Neural crest cell (in vitro differentiated cells): ENCODE measurements at regions not wholly inside any gene's neighbourhood (a gene's known extent, or its start where the extent isn't known, plus 50 kb on each side); places are given as distances from the start of the nearest gene placed in this dataset.

Source experiments
- DNase-seq: peaks from one replicate; pipeline ENCODE4 v3.0.0; 2021; ENCODE audit warnings: low read depth, mixed read lengths, low spot score
- H3K27ac Mint-ChIP-seq: one replicate; pipeline ENCODE4 v1.8.0; 2021; ENCODE audit warnings: mild to moderate bottlenecking, mixed read lengths; ENCODE audit not compliant: unreplicated experiment
- H3K27me3 Mint-ChIP-seq: 2 replicates; pipeline ENCODE4 v1.8.0; 2021; ENCODE audit warnings: low read depth, mild to moderate bottlenecking, mixed read lengths
- H3K36me3 Mint-ChIP-seq: 2 replicates; pipeline ENCODE4 v1.8.0; 2021; ENCODE audit warnings: low read depth, mild to moderate bottlenecking, mixed read lengths
- H3K4me1 Mint-ChIP-seq: 2 replicates; pipeline ENCODE4 v1.8.0; 2021; ENCODE audit warnings: mixed read lengths
- H3K4me3 Mint-ChIP-seq: one replicate; pipeline ENCODE4 v1.8.0; 2021; ENCODE audit warnings: mild to moderate bottlenecking, mixed read lengths
- H3K9me3 Mint-ChIP-seq: 2 replicates; pipeline ENCODE4 v1.8.0; 2021; ENCODE audit warnings: mixed read lengths
- TF ChIP-seq, protein P1 (sequence below): fragments of 200-600 bp; sonication (generic); conservative IDR thresholded peaks from 2 replicates; pipeline ENCODE4 v1.5.0; 2021; ENCODE audit warnings: antibody characterized with exemption, mild to moderate bottlenecking

GRCh38 chr1:237999426-238000052 lies 108.8 kb upstream of the ZP4 start:
- Mint-ChIP-seq H3K4me1 (peaks cover 8% of the 10 kb centered on the region), H3K27me3 (no peaks in the 10 kb centered on the region)

DNA sequence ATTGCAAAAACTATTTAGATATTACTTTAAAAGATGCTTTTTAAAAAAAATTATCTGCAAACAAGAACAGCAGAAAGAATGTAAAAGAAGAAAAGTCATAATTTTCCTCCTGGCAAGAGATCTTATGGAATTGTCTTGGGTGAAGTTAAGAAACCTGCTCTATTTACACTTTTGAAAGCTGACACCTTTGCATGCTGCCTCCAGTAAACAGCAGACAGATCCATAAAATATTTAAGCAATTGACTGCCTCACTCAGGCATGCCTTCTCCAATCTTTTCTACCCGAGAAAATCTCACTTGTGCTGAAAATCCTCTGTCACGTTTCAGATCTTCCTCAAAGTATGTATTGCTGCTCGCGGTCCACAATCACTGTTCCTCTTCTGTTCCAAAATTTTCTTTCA lies 107.9 kb upstream of the ZP4 start:
- Mint-ChIP-seq H3K4me1 (peaks cover 8% of the 10 kb centered on the region), H3K27me3 (no peaks in the 10 kb centered on the region), H3K36me3 (no peaks in the 10 kb centered on the region), H3K4me3 (no peak overlapping the region), H3K27ac (no peak overlapping the region), H3K9me3 (no peaks in the 10 kb centered on the region)
- TF ChIP-seq, protein P1, sequence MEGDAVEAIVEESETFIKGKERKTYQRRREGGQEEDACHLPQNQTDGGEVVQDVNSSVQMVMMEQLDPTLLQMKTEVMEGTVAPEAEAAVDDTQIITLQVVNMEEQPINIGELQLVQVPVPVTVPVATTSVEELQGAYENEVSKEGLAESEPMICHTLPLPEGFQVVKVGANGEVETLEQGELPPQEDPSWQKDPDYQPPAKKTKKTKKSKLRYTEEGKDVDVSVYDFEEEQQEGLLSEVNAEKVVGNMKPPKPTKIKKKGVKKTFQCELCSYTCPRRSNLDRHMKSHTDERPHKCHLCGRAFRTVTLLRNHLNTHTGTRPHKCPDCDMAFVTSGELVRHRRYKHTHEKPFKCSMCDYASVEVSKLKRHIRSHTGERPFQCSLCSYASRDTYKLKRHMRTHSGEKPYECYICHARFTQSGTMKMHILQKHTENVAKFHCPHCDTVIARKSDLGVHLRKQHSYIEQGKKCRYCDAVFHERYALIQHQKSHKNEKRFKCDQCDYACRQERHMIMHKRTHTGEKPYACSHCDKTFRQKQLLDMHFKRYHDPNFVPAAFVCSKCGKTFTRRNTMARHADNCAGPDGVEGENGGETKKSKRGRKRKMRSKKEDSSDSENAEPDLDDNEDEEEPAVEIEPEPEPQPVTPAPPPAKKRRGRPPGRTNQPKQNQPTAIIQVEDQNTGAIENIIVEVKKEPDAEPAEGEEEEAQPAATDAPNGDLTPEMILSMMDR, result no peak
- DNase-seq, result no peak

More at GRCh38 chr1:237999426-238000052, 108.8 kb upstream of the ZP4 start:
- DNase-seq, result no peak
- no peak overlapping the region for H3K4me3 Mint-ChIP-seq
- no peak overlapping the region for H3K27ac Mint-ChIP-seq
- H3K9me3 Mint-ChIP-seq, result no peaks in the 10 kb centered on the region
- H3K36me3 Mint-ChIP-seq, result no peaks in the 10 kb centered on the region
- TF ChIP-seq, protein P1, result no peak

DNA sequence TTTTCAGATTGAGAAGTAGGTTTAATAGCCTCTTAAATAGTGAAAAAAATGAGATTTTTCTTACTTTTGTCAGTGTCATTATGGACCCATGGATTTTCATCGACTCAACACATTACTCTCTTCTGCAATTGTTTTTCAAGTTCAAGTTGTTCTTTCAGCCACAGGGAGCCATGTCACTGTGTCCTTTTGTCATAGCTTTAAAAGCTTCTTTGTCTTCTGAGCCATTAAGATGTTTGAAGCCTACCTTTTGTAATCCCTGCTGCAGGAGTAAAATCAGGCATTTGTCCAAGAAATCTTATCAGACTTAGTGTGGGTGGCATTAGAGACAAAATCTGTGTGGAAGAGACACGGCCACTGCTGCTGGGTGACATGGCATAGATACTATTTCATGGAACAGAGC lies 92.8 kb upstream of the ZP4 start:
- H3K27ac Mint-ChIP-seq, result no peak overlapping the region

GRCh38 chr1:237981223-237981622 lies 90.5 kb upstream of the ZP4 start:
- Mint-ChIP-seq H3K4me3 (no peak overlapping the region), H3K4me1 (peaks cover 11% of the 10 kb centered on the region), H3K27me3 (no peaks in the 10 kb centered on the region), H3K9me3 (no peaks in the 10 kb centered on the region), H3K36me3 (no peaks in the 10 kb centered on the region), H3K27ac (no peak overlapping the region)
- TF ChIP-seq, protein P1, result no peak
- no peak for DNase-seq

More for the DNA sequence above, 92.8 kb upstream of the ZP4 start:
- H3K36me3 Mint-ChIP-seq, result no peaks in the 10 kb centered on the region
- peaks cover 5% of the 10 kb centered on the region for H3K4me1 Mint-ChIP-seq
- H3K27me3 Mint-ChIP-seq, result no peaks in the 10 kb centered on the region
- no peak overlapping the region for H3K4me3 Mint-ChIP-seq
- no peaks in the 10 kb centered on the region for H3K9me3 Mint-ChIP-seq
- DNase-seq, result no peak
- TF ChIP-seq, protein P1, result no peak

DNA sequence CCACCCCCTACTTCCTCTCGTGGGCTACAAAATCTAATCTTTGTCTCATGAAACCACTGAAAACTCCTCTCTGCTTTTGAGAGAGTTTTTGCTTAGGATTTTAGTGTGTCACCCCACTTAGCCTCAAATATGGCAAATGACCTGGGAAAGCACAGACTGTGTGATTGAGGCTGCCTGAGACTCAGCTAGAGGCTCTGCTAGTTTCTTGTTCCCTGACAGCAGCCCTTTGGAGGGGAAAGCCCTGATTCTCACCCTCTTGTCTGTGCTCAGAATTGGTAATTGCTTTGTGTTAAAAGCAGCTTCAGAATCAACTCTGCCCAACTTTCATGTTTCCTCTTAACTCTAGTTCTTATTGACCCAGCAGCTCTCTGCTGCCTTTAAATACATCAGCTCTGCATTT lies 85.6 kb upstream of the ZP4 start:
- Mint-ChIP-seq H3K36me3 (no peaks in the 10 kb centered on the region), H3K4me3 (no peak overlapping the region), H3K9me3 (no peaks in the 10 kb centered on the region), H3K4me1 (peaks cover 12% of the 10 kb centered on the region), H3K27ac (no peak overlapping the region), H3K27me3 (no peaks in the 10 kb centered on the region)
- TF ChIP-seq, protein P1, result no peak
- no peak for DNase-seq
